ENCODE measurements at regions not wholly inside any gene's neighbourhood (a gene's known extent, or its start where the extent isn't known, plus 50 kb on each side); places are given as distances from the start of the nearest gene placed in this dataset.

DNA sequence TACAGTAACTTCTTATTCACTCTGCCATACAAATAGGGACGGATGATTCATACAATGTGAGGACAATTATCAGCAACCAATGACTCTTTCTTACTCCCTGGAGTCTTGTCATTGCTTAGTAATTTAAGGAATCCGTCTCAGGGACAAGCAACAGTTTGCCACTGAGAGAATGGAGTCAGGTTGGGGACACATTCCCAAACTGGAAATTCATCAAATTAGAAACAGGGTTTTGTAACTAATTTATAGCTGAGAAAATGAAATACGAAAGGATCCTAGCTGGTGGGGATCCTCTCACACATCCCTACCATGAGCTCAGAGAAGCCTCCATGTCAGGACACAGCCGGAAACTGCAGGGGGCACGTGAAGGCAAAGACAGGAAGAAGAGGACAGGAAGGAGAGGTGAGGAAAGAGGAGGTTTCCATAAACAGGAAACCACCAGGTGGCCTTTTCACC lies 50.4 kb upstream of the KDR start:
- TF ChIP-seq, protein P1, sequence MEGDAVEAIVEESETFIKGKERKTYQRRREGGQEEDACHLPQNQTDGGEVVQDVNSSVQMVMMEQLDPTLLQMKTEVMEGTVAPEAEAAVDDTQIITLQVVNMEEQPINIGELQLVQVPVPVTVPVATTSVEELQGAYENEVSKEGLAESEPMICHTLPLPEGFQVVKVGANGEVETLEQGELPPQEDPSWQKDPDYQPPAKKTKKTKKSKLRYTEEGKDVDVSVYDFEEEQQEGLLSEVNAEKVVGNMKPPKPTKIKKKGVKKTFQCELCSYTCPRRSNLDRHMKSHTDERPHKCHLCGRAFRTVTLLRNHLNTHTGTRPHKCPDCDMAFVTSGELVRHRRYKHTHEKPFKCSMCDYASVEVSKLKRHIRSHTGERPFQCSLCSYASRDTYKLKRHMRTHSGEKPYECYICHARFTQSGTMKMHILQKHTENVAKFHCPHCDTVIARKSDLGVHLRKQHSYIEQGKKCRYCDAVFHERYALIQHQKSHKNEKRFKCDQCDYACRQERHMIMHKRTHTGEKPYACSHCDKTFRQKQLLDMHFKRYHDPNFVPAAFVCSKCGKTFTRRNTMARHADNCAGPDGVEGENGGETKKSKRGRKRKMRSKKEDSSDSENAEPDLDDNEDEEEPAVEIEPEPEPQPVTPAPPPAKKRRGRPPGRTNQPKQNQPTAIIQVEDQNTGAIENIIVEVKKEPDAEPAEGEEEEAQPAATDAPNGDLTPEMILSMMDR (IDR thresholded peaks at IDR 0.05; ENCODE audit: low read depth, low read length): no peak
- DNase-seq (ENCODE audit: extremely low read depth, low read depth): no peak

- no peak for DNase-seq (ENCODE audit: extremely low read depth, low read depth)
- TF ChIP-seq, protein P1 (IDR thresholded peaks at IDR 0.05; ENCODE audit: low read depth, low read length): no peak
Observed at GRCh38 chr4:55176497-55176896, 51.1 kb upstream of the KDR start.

GRCh38 chr4:55177461-55177860 lies 52.1 kb upstream of the KDR start:
- DNase-seq (ENCODE audit: extremely low read depth, low read depth): no peak
- TF ChIP-seq, protein P1 (IDR thresholded peaks at IDR 0.05; ENCODE audit: low read depth, low read length): no peak

GRCh38 chr4:55178226-55179005 lies 53.0 kb upstream of the KDR start:
- TF ChIP-seq, protein P1 (IDR thresholded peaks at IDR 0.05; ENCODE audit: low read depth, low read length): no peak
- DNase-seq (ENCODE audit: extremely low read depth, low read depth): no peak

- no peak for DNase-seq (ENCODE audit: extremely low read depth, low read depth)
- TF ChIP-seq, protein P1 (IDR thresholded peaks at IDR 0.05; ENCODE audit: low read depth, low read length): no peak
Observed at GRCh38 chr4:55181010-55182005, 55.9 kb upstream of the KDR start.

GRCh38 chr4:55183926-55184599 lies 58.7 kb upstream of the KDR start:
- DNase-seq (ENCODE audit: extremely low read depth, low read depth): peak; percentile 37
- TF ChIP-seq, protein P1 (IDR thresholded peaks at IDR 0.05; ENCODE audit: low read depth, low read length): no peak
